GM12865 (cell line): ENCODE measurements at regions not wholly inside any gene's neighbourhood (a gene's known extent, or its start where the extent isn't known, plus 50 kb on each side); places are given as distances from the start of the nearest gene placed in this dataset.

Experiments used
- DNase-seq: peaks from one replicate; pipeline ENCODE4 v3.0.0; 2010; ENCODE audit warnings: low read depth
- H3K4me3 ChIP-seq: 2 replicates; pipeline ENCODE4 v1.5.1; 2011; ENCODE audit warnings: mild to moderate bottlenecking, low read depth, low read length, control low read depth
- CTCF ChIP-seq: IDR thresholded peaks from 2 replicates; pipeline ENCODE4 v1.5.1; 2011; ENCODE audit warnings: low read length, control low read depth, low read depth, inconsistent platforms; ENCODE audit not compliant: insufficient read depth; ENCODE audit errors: missing control alignments

- H3K4me3 ChIP-seq, result no peak overlapping the region
- TF ChIP-seq CTCF, result no peak
- no peak for DNase-seq
These were observed 308.4 kb downstream of the BRINP1 start for GRCh38 chr9:119060629-119061385.

GRCh38 chr9:119071636-119072035 lies 297.6 kb downstream of the BRINP1 start:
- no peak for DNase-seq
- no peak for TF ChIP-seq CTCF

GRCh38 chr9:119074017-119074416 lies 295.2 kb downstream of the BRINP1 start:
- H3K4me3 ChIP-seq, result no peak overlapping the region
- peak; percentile 45 for DNase-seq

More at GRCh38 chr9:119071636-119072035, 297.6 kb downstream of the BRINP1 start:
- no peak overlapping the region for H3K4me3 ChIP-seq

GRCh38 chr9:119078015-119078414 lies 291.2 kb downstream of the BRINP1 start:
- no peak overlapping the region for H3K4me3 ChIP-seq
- no peak for DNase-seq
- no peak for TF ChIP-seq CTCF

More at GRCh38 chr9:119074017-119074416, 295.2 kb downstream of the BRINP1 start:
- TF ChIP-seq CTCF, result no peak

GRCh38 chr9:119083673-119084072 lies 285.6 kb downstream of the BRINP1 start:
- no peak overlapping the region for H3K4me3 ChIP-seq
- DNase-seq, result no peak
- no peak for TF ChIP-seq CTCF

- TF ChIP-seq CTCF, result no peak
- DNase-seq, result no peak
- H3K4me3 ChIP-seq, result no peak overlapping the region
These were observed 282.6 kb downstream of the BRINP1 start for GRCh38 chr9:119086590-119086989.
